Bronchial epithelial cell (primary cell): ENCODE measurements at regions not wholly inside any gene's neighbourhood (a gene's known extent, or its start where the extent isn't known, plus 50 kb on each side); places are given as distances from the start of the nearest gene placed in this dataset.

ENCODE experiments used
- DNase-seq: peaks from one replicate; pipeline ENCODE4 v3.0.0-alpha.2; 2010; ENCODE audit warnings: low read depth
- FAIRE-seq: peaks from 2 replicates; lab custom pipeline; 2011; peaks lifted over from hg19 to GRCh38; lab: Jason Lieb, UNC
- H3K27me3 ChIP-seq: 2 replicates; pipeline ENCODE4 v1.5.1; 2011; ENCODE audit warnings: low read length; ENCODE audit not compliant: control insufficient read depth, insufficient read depth
- H3K36me3 ChIP-seq: 2 replicates; pipeline ENCODE4 v1.5.1; 2011; ENCODE audit warnings: low read length; ENCODE audit not compliant: control insufficient read depth, insufficient read depth
- H3K4me3 ChIP-seq: 2 replicates; pipeline ENCODE4 v1.5.1; 2011; ENCODE audit warnings: mild to moderate bottlenecking, low read depth, low read length, control low read depth
- TF ChIP-seq, protein P1 (sequence below): IDR thresholded peaks from 2 replicates; pipeline ENCODE4 v1.5.1; 2011; ENCODE audit warnings: mild to moderate bottlenecking, moderate library complexity, low read length, control low read depth, inconsistent platforms; ENCODE audit not compliant: insufficient read depth, severe bottlenecking

DNA sequence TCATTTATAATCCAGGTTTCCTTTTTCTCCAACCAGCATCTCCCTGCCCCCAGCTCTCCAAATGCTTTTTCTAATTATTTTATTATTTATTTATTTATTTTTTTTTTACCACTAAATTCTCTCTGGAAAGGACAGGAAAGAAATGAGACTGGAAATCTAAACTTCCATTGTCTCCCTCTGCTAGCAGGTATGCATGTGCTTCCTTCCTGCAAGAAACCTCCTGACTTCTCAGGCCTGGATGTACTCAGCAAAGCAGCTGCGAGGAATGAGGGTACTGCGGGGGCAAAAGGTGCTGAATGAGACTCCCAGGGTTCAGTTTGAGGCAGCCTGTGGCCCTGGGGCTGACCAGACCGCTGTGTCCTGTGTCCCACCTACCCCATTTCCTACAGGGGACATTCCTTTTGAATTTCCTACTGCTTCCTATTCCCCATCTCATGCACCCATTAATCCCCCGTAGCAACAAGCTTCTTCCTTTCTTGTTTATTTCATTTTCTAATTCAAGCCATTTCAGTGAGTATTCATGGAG lies 324.6 kb upstream of the IGFBP3 start:
- TF ChIP-seq, protein P1, sequence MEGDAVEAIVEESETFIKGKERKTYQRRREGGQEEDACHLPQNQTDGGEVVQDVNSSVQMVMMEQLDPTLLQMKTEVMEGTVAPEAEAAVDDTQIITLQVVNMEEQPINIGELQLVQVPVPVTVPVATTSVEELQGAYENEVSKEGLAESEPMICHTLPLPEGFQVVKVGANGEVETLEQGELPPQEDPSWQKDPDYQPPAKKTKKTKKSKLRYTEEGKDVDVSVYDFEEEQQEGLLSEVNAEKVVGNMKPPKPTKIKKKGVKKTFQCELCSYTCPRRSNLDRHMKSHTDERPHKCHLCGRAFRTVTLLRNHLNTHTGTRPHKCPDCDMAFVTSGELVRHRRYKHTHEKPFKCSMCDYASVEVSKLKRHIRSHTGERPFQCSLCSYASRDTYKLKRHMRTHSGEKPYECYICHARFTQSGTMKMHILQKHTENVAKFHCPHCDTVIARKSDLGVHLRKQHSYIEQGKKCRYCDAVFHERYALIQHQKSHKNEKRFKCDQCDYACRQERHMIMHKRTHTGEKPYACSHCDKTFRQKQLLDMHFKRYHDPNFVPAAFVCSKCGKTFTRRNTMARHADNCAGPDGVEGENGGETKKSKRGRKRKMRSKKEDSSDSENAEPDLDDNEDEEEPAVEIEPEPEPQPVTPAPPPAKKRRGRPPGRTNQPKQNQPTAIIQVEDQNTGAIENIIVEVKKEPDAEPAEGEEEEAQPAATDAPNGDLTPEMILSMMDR, result no peak
- Histone ChIP-seq H3K27me3 (no peaks in the 10 kb centered on the region), H3K4me3 (no peak overlapping the region), H3K36me3 (no peaks in the 10 kb centered on the region)
- DNase-seq, result no peak
- no peak for FAIRE-seq

DNA sequence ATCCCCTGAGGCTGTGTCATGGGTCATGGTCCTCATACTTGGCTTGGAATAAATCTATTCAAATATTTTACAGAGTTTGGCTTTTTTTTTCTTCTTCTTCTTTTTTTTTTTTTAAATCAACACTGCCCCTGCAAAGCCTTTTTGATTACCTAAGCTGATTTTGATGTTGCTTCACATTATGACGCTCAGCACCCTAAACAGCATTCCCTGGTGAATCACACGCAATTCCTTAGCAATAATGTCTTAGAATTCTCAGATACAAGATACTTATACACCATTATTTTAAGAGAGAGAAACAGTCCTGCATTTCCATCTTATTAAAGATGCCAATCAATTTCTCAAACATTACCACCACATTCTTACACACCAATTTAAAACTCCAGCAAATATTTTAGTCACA lies 323.7 kb upstream of the IGFBP3 start:
- Histone ChIP-seq H3K4me3 (no peak overlapping the region), H3K36me3 (no peaks in the 10 kb centered on the region), H3K27me3 (no peaks in the 10 kb centered on the region)
- TF ChIP-seq, protein P1, result no peak
- FAIRE-seq (no peak), DNase-seq (peak; percentile 63)

DNA sequence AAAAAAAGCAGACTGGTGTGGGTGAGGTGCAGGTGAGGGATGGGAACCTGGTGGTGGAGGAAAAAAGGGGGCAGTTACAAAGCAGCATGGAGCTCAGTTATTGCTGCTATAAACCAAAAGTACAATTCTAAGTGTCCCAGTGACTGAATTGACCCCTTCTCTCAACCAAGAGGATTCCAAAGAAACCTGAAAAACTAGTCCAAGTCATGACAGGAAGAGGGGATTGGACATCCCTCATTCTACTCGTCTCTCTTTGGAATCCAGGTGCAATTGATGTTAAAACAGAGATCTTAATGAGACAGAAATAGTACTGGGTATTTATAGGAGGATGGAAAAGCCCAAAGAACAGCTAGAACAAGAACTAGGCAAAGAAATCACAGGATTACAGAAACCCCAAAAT lies 322.3 kb upstream of the IGFBP3 start:
- H3K4me3 ChIP-seq, result no peak overlapping the region
- no peaks in the 10 kb centered on the region for H3K36me3 ChIP-seq
- TF ChIP-seq, protein P1, result no peak
- no peak for FAIRE-seq
- no peak for DNase-seq
- H3K27me3 ChIP-seq, result no peaks in the 10 kb centered on the region

DNA sequence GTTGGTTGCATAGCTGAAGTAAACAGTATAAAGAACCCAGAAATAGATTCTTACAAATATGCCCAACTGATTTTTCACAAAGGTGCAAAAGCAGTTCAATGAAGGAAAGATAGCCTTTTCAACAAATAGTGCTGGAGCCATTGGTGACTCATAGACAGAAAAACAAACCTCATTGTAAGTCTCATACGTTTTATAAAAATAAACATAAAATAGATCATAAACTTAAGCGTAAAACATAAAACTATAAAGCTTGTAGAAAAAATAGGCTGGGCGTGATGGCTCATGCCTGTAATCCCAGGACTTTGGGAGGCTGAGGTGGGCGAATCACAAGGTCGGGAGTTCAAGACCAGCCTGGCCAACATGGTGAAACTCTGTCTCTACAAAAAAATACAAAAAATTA lies 318.8 kb upstream of the IGFBP3 start:
- TF ChIP-seq, protein P1, result no peak
- no peak for DNase-seq

DNA sequence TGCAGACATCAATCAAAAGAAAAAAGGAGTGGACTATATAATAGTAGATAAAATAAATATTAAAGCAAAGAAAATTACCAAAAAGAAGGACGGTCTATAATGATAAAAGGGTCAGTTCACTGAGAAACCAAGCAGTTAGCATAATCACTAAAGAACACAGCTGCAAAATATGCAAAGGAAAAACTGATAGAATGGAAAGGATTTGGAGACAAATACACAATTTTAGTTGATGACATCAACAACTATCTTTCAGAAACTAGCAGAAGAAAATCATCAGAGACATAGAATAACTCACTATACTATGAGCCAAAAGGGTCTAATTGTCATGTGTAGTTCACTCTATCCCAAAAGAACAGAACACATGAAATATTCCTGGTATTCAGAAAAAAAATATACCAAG lies 316.4 kb upstream of the IGFBP3 start:
- TF ChIP-seq, protein P1, result no peak
- H3K36me3 ChIP-seq, result no peaks in the 10 kb centered on the region
- DNase-seq (no peak), FAIRE-seq (no peak)
- no peaks in the 10 kb centered on the region for H3K27me3 ChIP-seq
- H3K4me3 ChIP-seq, result no peak overlapping the region

More for the DNA sequence above, 318.8 kb upstream of the IGFBP3 start:
- no peak for FAIRE-seq
- Histone ChIP-seq H3K36me3 (no peaks in the 10 kb centered on the region), H3K4me3 (no peak overlapping the region), H3K27me3 (no peaks in the 10 kb centered on the region)

DNA sequence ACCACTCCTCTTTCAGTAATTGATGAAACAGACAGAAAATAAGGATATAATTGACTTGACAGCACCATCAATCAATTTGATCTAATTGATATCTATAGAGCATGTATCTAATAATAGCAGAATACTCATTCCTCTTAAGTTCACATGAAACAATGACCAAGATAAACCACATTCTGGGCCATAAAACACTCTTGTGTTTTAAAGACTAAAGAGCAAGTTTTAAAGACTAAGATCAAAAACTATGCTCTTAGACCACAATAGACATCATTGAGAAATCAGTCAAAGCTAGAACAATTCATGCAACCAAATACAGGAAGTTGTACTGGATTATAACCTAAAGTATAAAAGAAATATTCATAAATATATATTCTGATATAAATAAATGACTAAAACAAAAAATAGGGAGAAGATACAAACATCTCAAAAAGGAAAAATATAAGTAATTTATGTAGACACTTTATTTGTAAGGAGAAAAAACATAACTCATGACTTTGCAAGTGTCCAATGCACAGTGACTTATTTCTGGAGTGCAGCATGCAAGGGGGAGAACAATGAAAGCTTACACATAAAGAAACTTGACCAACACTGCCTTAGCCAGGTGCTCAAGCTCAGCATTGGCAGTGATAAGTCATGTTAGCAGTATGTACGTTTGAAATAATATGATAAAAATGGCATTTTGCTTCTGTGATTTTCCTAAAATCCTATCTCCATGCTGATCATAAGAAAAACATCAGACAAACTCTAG lies 312.7 kb upstream of the IGFBP3 start:
- no peaks in the 10 kb centered on the region for H3K27me3 ChIP-seq
- no peak overlapping the region for H3K4me3 ChIP-seq
- H3K36me3 ChIP-seq, result no peaks in the 10 kb centered on the region
- no peak for DNase-seq
- TF ChIP-seq, protein P1, result no peak
- FAIRE-seq, result no peak
